ENCODE measurements at regions not wholly inside any gene's neighbourhood (a gene's known extent, or its start where the extent isn't known, plus 50 kb on each side); places are given as distances from the start of the nearest gene placed in this dataset.

- Histone ChIP-seq H3K36me3 (no peaks in the 10 kb centered on the region), H3K9me3 (no peaks in the 10 kb centered on the region), H3K4me3 (no peak overlapping the region), H3K4me1 (ENCODE audit: insufficient read depth) (no peaks in the 10 kb centered on the region), H3K27ac (no peak overlapping the region), H3K27me3 (no peaks in the 10 kb centered on the region)
- no peak for DNase-seq
- 86 to 91% (median 90%) methylated on average over 3 of the region's 3 CpGs for WGBS, 3 donors
- intact Hi-C loops (cut with DNase I), result no loop called here
- TF ChIP-seq POLR2A (IDR thresholded peaks at IDR 0.05) (no peak), EP300 (IDR thresholded peaks at IDR 0.05) (no peak), CTCF (IDR thresholded peaks at IDR 0.05) (no peak)
Measured at GRCh38 chr4:127229855-127230608, 402.7 kb upstream of the INTU start.

GRCh38 chr4:127236889-127237288, 395.9 kb upstream of the INTU start:
- Histone ChIP-seq H3K4me1 (ENCODE audit: insufficient read depth) (no peaks in the 10 kb centered on the region), H3K4me3 (no peak overlapping the region), H3K9me3 (no peaks in the 10 kb centered on the region), H3K27ac (no peak overlapping the region), H3K27me3 (no peaks in the 10 kb centered on the region), H3K36me3 (no peaks in the 10 kb centered on the region)
- no peak for DNase-seq
- TF ChIP-seq EP300 (IDR thresholded peaks at IDR 0.05) (no peak), POLR2A (IDR thresholded peaks at IDR 0.05) (no peak), CTCF (IDR thresholded peaks at IDR 0.05) (no peak)
- 16 to 32% (median 20%) methylated on average over 2 of the region's 2 CpGs for WGBS, 3 donors
- intact Hi-C loops (cut with DNase I), result no loop called here

- H3K36me3 ChIP-seq, result no peaks in the 10 kb centered on the region
- no peaks in the 10 kb centered on the region for H3K4me1 ChIP-seq (ENCODE audit: insufficient read depth)
- H3K27ac ChIP-seq, result no peak overlapping the region
- intact Hi-C loops (cut with DNase I), result no loop called here
- H3K27me3 ChIP-seq, result no peaks in the 10 kb centered on the region
- WGBS, 3 donors, result 12 to 24% (median 13%) methylated on average over 1 of the region's 1 CpG
- no peak for DNase-seq
- TF ChIP-seq EP300 (IDR thresholded peaks at IDR 0.05) (no peak), CTCF (IDR thresholded peaks at IDR 0.05) (no peak), POLR2A (IDR thresholded peaks at IDR 0.05) (no peak)
- no peaks in the 10 kb centered on the region for H3K9me3 ChIP-seq
- no peak overlapping the region for H3K4me3 ChIP-seq
Measured at GRCh38 chr4:127237581-127237980, 395.2 kb upstream of the INTU start.

- intact Hi-C loops (cut with DNase I), result no loop called here
- Histone ChIP-seq H3K27me3 (no peaks in the 10 kb centered on the region), H3K27ac (no peak overlapping the region), H3K9me3 (no peaks in the 10 kb centered on the region), H3K4me1 (ENCODE audit: insufficient read depth) (no peaks in the 10 kb centered on the region), H3K4me3 (no peak overlapping the region), H3K36me3 (no peaks in the 10 kb centered on the region)
- DNase-seq, result no peak
- no peak for TF ChIP-seq EP300 (IDR thresholded peaks at IDR 0.05)
- TF ChIP-seq CTCF (IDR thresholded peaks at IDR 0.05), result no peak
- no peak for TF ChIP-seq POLR2A (IDR thresholded peaks at IDR 0.05)
- WGBS, 3 donors, result 72 to 83% (median 78%) methylated on average over 5 of the region's 5 CpGs
Measured at GRCh38 chr4:127238956-127239475, 393.7 kb upstream of the INTU start.
